DOHH2 (cell line): ENCODE measurements at regions not wholly inside any gene's neighbourhood (a gene's known extent, or its start where the extent isn't known, plus 50 kb on each side); places are given as distances from the start of the nearest gene placed in this dataset.

Source experiments
- H3F3A ChIP-seq: fragments of 200-600 bp; sonication (generic), shearing (Covaris generic); 2 replicates; pipeline ENCODE4 v1.6.0; 2016; ENCODE audit warnings: antibody characterized with exemption, mild to moderate bottlenecking; ENCODE audit not compliant: control insufficient read depth, insufficient read depth
- H3K27ac ChIP-seq: fragments of 200-600 bp; sonication (generic); 2 replicates; pipeline ENCODE4 v1.5.1; 2014; ENCODE audit warnings: low read depth, mild to moderate bottlenecking, low read length, moderate library complexity
- H3K27me3 ChIP-seq: fragments of 200-600 bp; sonication (generic); 2 replicates; pipeline ENCODE4 v1.6.1; 2014; ENCODE audit warnings: mild to moderate bottlenecking, low read length, mixed read lengths; ENCODE audit not compliant: control insufficient read depth
- H3K36me3 ChIP-seq: fragments of 200-600 bp; sonication (generic); 2 replicates; pipeline ENCODE4 v1.6.1; 2014; ENCODE audit warnings: mild to moderate bottlenecking, low read length, moderate library complexity, mixed read lengths; ENCODE audit not compliant: control insufficient read depth
- H3K4me1 ChIP-seq: fragments of 200-600 bp; sonication (generic); 2 replicates; pipeline ENCODE4 v1.6.1; 2014; ENCODE audit warnings: mild to moderate bottlenecking, low read length, mixed read lengths; ENCODE audit not compliant: control insufficient read depth
- H3K4me2 ChIP-seq: fragments of 200-600 bp; sonication (generic); 2 replicates; pipeline ENCODE4 v1.6.0; 2014; ENCODE audit warnings: mild to moderate bottlenecking, low read length, moderate library complexity
- H3K4me3 ChIP-seq: fragments of 200-600 bp; sonication (generic); 2 replicates; pipeline ENCODE4 v1.5.1; 2014; ENCODE audit warnings: mild to moderate bottlenecking, low read length, mixed read lengths
- H3K79me2 ChIP-seq: fragments of 200-600 bp; sonication (generic); 2 replicates; pipeline ENCODE4 v1.6.1; 2014; ENCODE audit warnings: mild to moderate bottlenecking, low read length, mixed read lengths; ENCODE audit not compliant: control insufficient read depth
- H3K9me2 ChIP-seq: fragments of 200-600 bp; sonication (generic); replicated peaks from 2 replicates; pipeline ENCODE4 v1.6.1; 2014; ENCODE audit warnings: mild to moderate bottlenecking, low read length, mixed read lengths; ENCODE audit not compliant: control insufficient read depth
- H3K9me3 ChIP-seq: fragments of 200-600 bp; sonication (generic); 2 replicates; pipeline ENCODE4 v1.6.1; 2014; ENCODE audit warnings: antibody characterized with exemption, low read length, mixed read lengths; ENCODE audit not compliant: control insufficient read depth, insufficient read depth
- H4K20me1 ChIP-seq: fragments of 200-600 bp; sonication (generic); 2 replicates; pipeline ENCODE4 v1.6.0; 2014; ENCODE audit warnings: low read depth, mild to moderate bottlenecking, antibody characterized with exemption, low read length, moderate library complexity; ENCODE audit not compliant: control insufficient read depth, insufficient read depth
- CTCF ChIP-seq: fragments of 200-600 bp; sonication (generic); IDR thresholded peaks from one replicate; pipeline ENCODE4 v1.5.1; 2014; ENCODE audit warnings: antibody characterized with exemption, mild to moderate bottlenecking, low read depth, low read length; ENCODE audit not compliant: poor library complexity, severe bottlenecking
- EZH2phosphoT487 ChIP-seq: fragments of 200-600 bp; sonication (generic); IDR thresholded peaks from 2 replicates; pipeline ENCODE4 v1.6.1; 2017; ENCODE audit warnings: borderline replicate concordance, mild to moderate bottlenecking, antibody characterized with exemption, low read length, moderate library complexity, mixed read lengths

GRCh38 chr14:103205541-103205906, 82.3 kb downstream of the TNFAIP2 start:
- no peaks in the 10 kb centered on the region for H4K20me1 ChIP-seq
- no peak for TF ChIP-seq CTCF
- TF ChIP-seq EZH2phosphoT487, result no peak
- H3K79me2 ChIP-seq, result no peaks in the 10 kb centered on the region
- H3K36me3 ChIP-seq, result no peaks in the 10 kb centered on the region
- H3K27ac ChIP-seq, result no peak overlapping the region
- 0 out of 2 replicates have a peak, but pooled peaks cover 4% of the 10 kb centered on the region for H3K4me1 ChIP-seq
- H3F3A ChIP-seq, result no peaks in the 10 kb centered on the region
- no peak overlapping the region for H3K4me2 ChIP-seq
- H3K4me3 ChIP-seq, result no peak overlapping the region
- H3K9me2 ChIP-seq, result no peaks in the 10 kb centered on the region
- H3K27me3 ChIP-seq, result no peaks in the 10 kb centered on the region
- H3K9me3 ChIP-seq, result peaks cover 20% of the 10 kb centered on the region; the same call in 1 of the 2 replicates

- peaks cover 20% of the 10 kb centered on the region; the same call in 1 of the 2 replicates for H3K9me3 ChIP-seq
- 0 out of 2 replicates have a peak, but pooled peaks cover 4% of the 10 kb centered on the region for H3K4me1 ChIP-seq
- H3K27me3 ChIP-seq, result no peaks in the 10 kb centered on the region
- H3F3A ChIP-seq, result no peaks in the 10 kb centered on the region
- no peaks in the 10 kb centered on the region for H3K36me3 ChIP-seq
- no peaks in the 10 kb centered on the region for H3K79me2 ChIP-seq
- TF ChIP-seq EZH2phosphoT487 (no peak), CTCF (no peak)
- no peak overlapping the region for H3K4me2 ChIP-seq
- no peaks in the 10 kb centered on the region for H4K20me1 ChIP-seq
- no peak overlapping the region for H3K4me3 ChIP-seq
- H3K9me2 ChIP-seq, result no peaks in the 10 kb centered on the region
- no peak overlapping the region for H3K27ac ChIP-seq
These were observed 82.8 kb downstream of the TNFAIP2 start for GRCh38 chr14:103206023-103206481.

GRCh38 chr14:103206836-103207387, 83.7 kb downstream of the TNFAIP2 start:
- Histone ChIP-seq H3K4me1 (no peaks in the 10 kb centered on the region), H3K79me2 (no peaks in the 10 kb centered on the region), H3K36me3 (no peaks in the 10 kb centered on the region), H4K20me1 (no peaks in the 10 kb centered on the region), H3K9me3 (peaks cover 18% of the 10 kb centered on the region; the same call in 1 of the 2 replicates), H3K27me3 (no peaks in the 10 kb centered on the region), H3K4me3 (no peak overlapping the region), H3K27ac (no peak overlapping the region), H3K9me2 (no peaks in the 10 kb centered on the region), H3K4me2 (no peak overlapping the region), H3F3A (no peaks in the 10 kb centered on the region)
- TF ChIP-seq EZH2phosphoT487 (no peak), CTCF (no peak)
